ENCODE measurements at regions not wholly inside any gene's neighbourhood (a gene's known extent, or its start where the extent isn't known, plus 50 kb on each side); places are given as distances from the start of the nearest gene placed in this dataset.

DNA sequence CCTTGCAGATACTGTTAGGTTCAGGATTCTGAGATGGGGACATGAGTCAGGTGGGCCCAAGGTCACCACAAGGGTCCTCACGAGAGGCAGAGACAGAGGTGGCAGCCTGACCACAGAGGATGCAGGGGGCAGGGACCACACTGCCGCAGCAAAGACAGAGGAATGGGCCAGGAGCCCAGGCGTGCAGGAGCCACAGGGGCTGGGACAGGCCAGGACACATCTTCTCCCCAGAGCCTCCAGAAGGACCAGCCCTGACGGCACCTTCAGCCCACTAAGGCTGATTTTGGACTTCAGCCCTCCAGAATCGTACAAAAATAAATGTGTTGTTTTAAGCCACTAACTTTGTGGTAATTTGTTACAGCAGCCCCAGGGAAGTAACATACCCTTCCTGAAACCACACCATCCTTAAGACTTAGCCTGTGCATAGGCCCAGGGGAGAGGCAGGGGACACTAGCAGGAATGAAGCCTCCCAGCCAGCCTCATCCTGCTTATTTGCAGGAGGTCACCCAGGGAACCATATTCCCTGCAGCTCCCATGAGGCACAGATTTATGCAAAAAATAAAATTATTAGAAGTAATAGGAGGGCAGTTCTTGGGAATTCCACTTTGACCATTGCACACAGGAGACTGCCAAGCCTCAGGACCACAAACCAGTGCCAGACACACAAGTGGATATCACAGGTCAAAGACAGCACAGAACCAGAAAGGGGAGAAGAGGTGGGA lies 119.3 kb upstream of the CST7 start:
- no peak for DNase-seq
- Histone ChIP-seq H3K9me2 (replicated peaks; ENCODE audit: insufficient read depth, low read length) (no peaks in the 10 kb centered on the region), H3K79me2 (ENCODE audit: low read length) (no peaks in the 10 kb centered on the region), H3K9me3 (replicated peaks; ENCODE audit: insufficient read depth, low read length) (no peaks in the 10 kb centered on the region), H3K27me3 (replicated peaks; ENCODE audit: insufficient read depth, low read length) (no peaks in the 10 kb centered on the region), H2AFZ (ENCODE audit: low read length) (no peak overlapping the region), H3K4me3 (ENCODE audit: low read length) (no peak overlapping the region), H3K4me1 (ENCODE audit: low read length) (peaks cover 9% of the 10 kb centered on the region), H3K9ac (ENCODE audit: low read length) (no peak overlapping the region), H3K4me2 (ENCODE audit: low read depth, low read length) (no peak overlapping the region), H3F3A (ENCODE audit: insufficient read depth, low read length) (no peaks in the 10 kb centered on the region), H3K27ac (ENCODE audit: low read length) (no peak overlapping the region), H3K36me3 (replicated peaks; ENCODE audit: insufficient read depth, low read length) (no peaks in the 10 kb centered on the region), H4K20me1 (ENCODE audit: insufficient read depth, low read length) (no peaks in the 10 kb centered on the region)
- no peak for TF ChIP-seq EZH2phosphoT487 (IDR thresholded peaks at IDR 0.05; ENCODE audit: low read length)
- TF ChIP-seq, protein P1, sequence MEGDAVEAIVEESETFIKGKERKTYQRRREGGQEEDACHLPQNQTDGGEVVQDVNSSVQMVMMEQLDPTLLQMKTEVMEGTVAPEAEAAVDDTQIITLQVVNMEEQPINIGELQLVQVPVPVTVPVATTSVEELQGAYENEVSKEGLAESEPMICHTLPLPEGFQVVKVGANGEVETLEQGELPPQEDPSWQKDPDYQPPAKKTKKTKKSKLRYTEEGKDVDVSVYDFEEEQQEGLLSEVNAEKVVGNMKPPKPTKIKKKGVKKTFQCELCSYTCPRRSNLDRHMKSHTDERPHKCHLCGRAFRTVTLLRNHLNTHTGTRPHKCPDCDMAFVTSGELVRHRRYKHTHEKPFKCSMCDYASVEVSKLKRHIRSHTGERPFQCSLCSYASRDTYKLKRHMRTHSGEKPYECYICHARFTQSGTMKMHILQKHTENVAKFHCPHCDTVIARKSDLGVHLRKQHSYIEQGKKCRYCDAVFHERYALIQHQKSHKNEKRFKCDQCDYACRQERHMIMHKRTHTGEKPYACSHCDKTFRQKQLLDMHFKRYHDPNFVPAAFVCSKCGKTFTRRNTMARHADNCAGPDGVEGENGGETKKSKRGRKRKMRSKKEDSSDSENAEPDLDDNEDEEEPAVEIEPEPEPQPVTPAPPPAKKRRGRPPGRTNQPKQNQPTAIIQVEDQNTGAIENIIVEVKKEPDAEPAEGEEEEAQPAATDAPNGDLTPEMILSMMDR (IDR thresholded peaks at IDR 0.05; ENCODE audit: low read length), result no peak
- no peak for TF ChIP-seq EZH2 (optimal IDR thresholded peaks at IDR 0.05; ENCODE audit: low read depth, low read length)

DNA sequence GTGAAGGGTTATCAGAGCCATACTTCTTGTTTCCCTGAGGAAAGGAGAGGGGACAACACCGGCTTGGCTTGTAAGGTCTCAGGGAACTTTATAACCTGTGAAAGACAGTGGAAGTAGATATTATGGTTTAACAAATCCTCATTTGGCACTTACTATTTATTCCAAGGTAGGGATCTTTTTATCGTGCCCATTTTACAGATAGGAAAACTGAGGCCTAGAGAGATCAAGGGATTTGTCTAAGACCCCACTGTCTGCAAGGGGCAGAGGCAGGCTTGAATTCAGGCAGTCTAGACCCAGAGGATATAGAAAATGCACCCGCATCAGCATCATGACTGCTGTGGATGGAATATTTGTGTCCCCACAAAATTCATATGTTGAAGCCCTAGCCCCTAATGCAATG lies 118.4 kb upstream of the CST7 start:
- H3K27ac ChIP-seq (ENCODE audit: low read length), result no peak overlapping the region

DNA sequence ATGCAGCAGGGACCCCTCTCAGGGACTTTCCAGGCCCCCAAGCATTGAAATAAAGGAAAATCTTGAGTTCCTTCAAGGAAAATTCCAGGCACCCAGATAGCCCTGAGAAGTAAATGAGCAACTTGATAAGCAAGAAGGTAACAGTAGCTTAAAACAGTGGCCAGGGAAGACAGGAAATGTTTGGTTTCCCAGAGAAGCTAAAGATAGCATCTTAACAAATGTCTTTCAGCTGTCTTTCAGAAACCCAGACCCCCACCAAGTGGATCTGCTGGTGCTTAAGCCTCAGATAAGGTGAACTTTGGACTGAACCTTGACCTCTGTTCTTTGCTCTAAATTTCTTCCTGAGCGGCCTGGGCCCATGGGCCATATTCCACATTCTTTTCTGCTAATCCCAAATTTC lies 117.8 kb upstream of the CST7 start:
- Histone ChIP-seq H3K9ac (ENCODE audit: low read length) (no peak overlapping the region), H2AFZ (ENCODE audit: low read length) (no peak overlapping the region)
- DNase-seq, result no peak

More for the DNA sequence above, 118.4 kb upstream of the CST7 start:
- no peak overlapping the region for H3K4me2 ChIP-seq (ENCODE audit: low read depth, low read length)
- H4K20me1 ChIP-seq (ENCODE audit: insufficient read depth, low read length), result no peaks in the 10 kb centered on the region
- H3K9me3 ChIP-seq (replicated peaks; ENCODE audit: insufficient read depth, low read length), result no peaks in the 10 kb centered on the region
- peaks cover 9% of the 10 kb centered on the region for H3K4me1 ChIP-seq (ENCODE audit: low read length)
- H3K9me2 ChIP-seq (replicated peaks; ENCODE audit: insufficient read depth, low read length), result no peaks in the 10 kb centered on the region
- DNase-seq, result no peak
- no peaks in the 10 kb centered on the region for H3F3A ChIP-seq (ENCODE audit: insufficient read depth, low read length)
- H3K79me2 ChIP-seq (ENCODE audit: low read length), result no peaks in the 10 kb centered on the region
- no peak overlapping the region for H2AFZ ChIP-seq (ENCODE audit: low read length)
- H3K36me3 ChIP-seq (replicated peaks; ENCODE audit: insufficient read depth, low read length), result no peaks in the 10 kb centered on the region
- H3K4me3 ChIP-seq (ENCODE audit: low read length), result no peak overlapping the region
- H3K27me3 ChIP-seq (replicated peaks; ENCODE audit: insufficient read depth, low read length), result no peaks in the 10 kb centered on the region
- no peak overlapping the region for H3K9ac ChIP-seq (ENCODE audit: low read length)
- no peak for TF ChIP-seq EZH2phosphoT487 (IDR thresholded peaks at IDR 0.05; ENCODE audit: low read length)
- TF ChIP-seq, protein P1 (IDR thresholded peaks at IDR 0.05; ENCODE audit: low read length), result no peak
- TF ChIP-seq EZH2 (optimal IDR thresholded peaks at IDR 0.05; ENCODE audit: low read depth, low read length), result no peak

More for the DNA sequence above, 117.8 kb upstream of the CST7 start:
- Histone ChIP-seq H3K79me2 (ENCODE audit: low read length) (no peaks in the 10 kb centered on the region), H3K4me1 (ENCODE audit: low read length) (peaks cover 9% of the 10 kb centered on the region), H3K27ac (ENCODE audit: low read length) (no peak overlapping the region), H3K4me3 (ENCODE audit: low read length) (no peak overlapping the region), H3K4me2 (ENCODE audit: low read depth, low read length) (no peak overlapping the region), H3K9me2 (replicated peaks; ENCODE audit: insufficient read depth, low read length) (no peaks in the 10 kb centered on the region), H3K36me3 (replicated peaks; ENCODE audit: insufficient read depth, low read length) (no peaks in the 10 kb centered on the region), H3K9me3 (replicated peaks; ENCODE audit: insufficient read depth, low read length) (no peaks in the 10 kb centered on the region), H3K27me3 (replicated peaks; ENCODE audit: insufficient read depth, low read length) (no peaks in the 10 kb centered on the region), H4K20me1 (ENCODE audit: insufficient read depth, low read length) (no peaks in the 10 kb centered on the region), H3F3A (ENCODE audit: insufficient read depth, low read length) (no peaks in the 10 kb centered on the region)
- TF ChIP-seq, protein P1 (IDR thresholded peaks at IDR 0.05; ENCODE audit: low read length), result no peak
- TF ChIP-seq EZH2phosphoT487 (IDR thresholded peaks at IDR 0.05; ENCODE audit: low read length), result no peak
- no peak for TF ChIP-seq EZH2 (optimal IDR thresholded peaks at IDR 0.05; ENCODE audit: low read depth, low read length)
